Sigmoid colon (tissue), 4 donors: ENCODE measurements at regions not wholly inside any gene's neighbourhood (a gene's known extent, or its start where the extent isn't known, plus 50 kb on each side); places are given as distances from the start of the nearest gene placed in this dataset.

Experiments used
- EP300 ChIP-seq, 4 donors: sonication (generic); formaldehyde crosslinking; IDR thresholded peaks; one replicate each; pipeline ENCODE4 v1.6.1; 2017; ENCODE audit warnings: antibody characterized with exemption in 4 of 4
- POLR2A ChIP-seq, 2 donors: fragments of 450-650 bp; IDR thresholded peaks; one replicate each; pipeline ENCODE4 v1.6.1; 2016; ENCODE audit warnings: antibody characterized with exemption in 2 of 2, mild to moderate bottlenecking in 2 of 2, moderate library complexity in 2 of 2
- POLR2AphosphoS5 ChIP-seq, 4 donors: sonication (generic); formaldehyde crosslinking; IDR thresholded peaks; one replicate each; pipeline ENCODE4 v1.6.1; 2017; ENCODE audit warnings: antibody characterized with exemption in 4 of 4
- TF ChIP-seq, protein P1 (sequence below), 4 experiments: fragments of 450-650 bp in 3 of 4; fragments of 200-600 bp in 1 of 4; IDR thresholded peaks; one replicate each; pipeline ENCODE4 v1.5.1; 2016 to 2019; ENCODE audit warnings: antibody characterized with exemption in 4 of 4, mild to moderate bottlenecking in 3 of 4, moderate library complexity in 2 of 4

DNA sequence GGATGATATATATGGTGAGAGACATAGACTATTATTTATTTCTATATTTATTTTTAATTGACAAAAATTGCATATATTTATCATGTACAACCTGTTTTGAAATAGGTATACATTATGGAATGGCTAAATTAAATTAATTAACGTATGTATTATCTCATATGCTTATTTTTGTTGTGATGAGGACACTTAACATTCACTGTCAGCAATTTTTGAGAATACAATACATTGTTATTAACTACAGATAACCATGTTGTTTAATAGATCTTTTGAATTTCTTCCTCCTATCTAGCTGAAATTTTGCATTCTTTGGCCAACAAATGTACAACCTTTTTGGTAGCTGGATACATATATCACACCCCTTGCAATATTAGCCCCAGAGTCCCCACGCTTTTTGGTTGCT is 110.7 kb upstream of the CITED2 start:
- TF ChIP-seq EP300 (IDR thresholded peaks at IDR 0.05) (no peak), POLR2AphosphoS5 (IDR thresholded peaks at IDR 0.05) (no peak), POLR2A (IDR thresholded peaks at IDR 0.05) (no peak)
- TF ChIP-seq, protein P1, sequence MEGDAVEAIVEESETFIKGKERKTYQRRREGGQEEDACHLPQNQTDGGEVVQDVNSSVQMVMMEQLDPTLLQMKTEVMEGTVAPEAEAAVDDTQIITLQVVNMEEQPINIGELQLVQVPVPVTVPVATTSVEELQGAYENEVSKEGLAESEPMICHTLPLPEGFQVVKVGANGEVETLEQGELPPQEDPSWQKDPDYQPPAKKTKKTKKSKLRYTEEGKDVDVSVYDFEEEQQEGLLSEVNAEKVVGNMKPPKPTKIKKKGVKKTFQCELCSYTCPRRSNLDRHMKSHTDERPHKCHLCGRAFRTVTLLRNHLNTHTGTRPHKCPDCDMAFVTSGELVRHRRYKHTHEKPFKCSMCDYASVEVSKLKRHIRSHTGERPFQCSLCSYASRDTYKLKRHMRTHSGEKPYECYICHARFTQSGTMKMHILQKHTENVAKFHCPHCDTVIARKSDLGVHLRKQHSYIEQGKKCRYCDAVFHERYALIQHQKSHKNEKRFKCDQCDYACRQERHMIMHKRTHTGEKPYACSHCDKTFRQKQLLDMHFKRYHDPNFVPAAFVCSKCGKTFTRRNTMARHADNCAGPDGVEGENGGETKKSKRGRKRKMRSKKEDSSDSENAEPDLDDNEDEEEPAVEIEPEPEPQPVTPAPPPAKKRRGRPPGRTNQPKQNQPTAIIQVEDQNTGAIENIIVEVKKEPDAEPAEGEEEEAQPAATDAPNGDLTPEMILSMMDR (IDR thresholded peaks at IDR 0.05), result no peak
